Mucosa of rectum (tissue), 2 donors: ENCODE measurements at regions not wholly inside any gene's neighbourhood (a gene's known extent, or its start where the extent isn't known, plus 50 kb on each side); places are given as distances from the start of the nearest gene placed in this dataset.

Experiments used
- H3K27ac ChIP-seq, 2 donors: one replicate each; pipeline ENCODE4 v1.7.0; 2013; ENCODE audit warnings: inconsistent platforms in 2 of 2, low read depth in 2 of 2, low read length in 2 of 2
- H3K27me3 ChIP-seq, 2 donors: one replicate each; pipeline ENCODE4 v1.7.0; 2013; ENCODE audit warnings: low read length in 2 of 2; ENCODE audit not compliant: control insufficient read depth in 2 of 2, insufficient read depth in 2 of 2
- H3K36me3 ChIP-seq, 2 donors: one replicate each; pipeline ENCODE4 v1.7.0; 2013; ENCODE audit warnings: low read length in 2 of 2; ENCODE audit not compliant: control insufficient read depth in 2 of 2, insufficient read depth in 2 of 2
- H3K4me1 ChIP-seq, 2 donors: one replicate each; pipeline ENCODE4 v1.7.0; 2013; ENCODE audit warnings: low read length in 2 of 2, mild to moderate bottlenecking in 1 of 2; ENCODE audit not compliant: control insufficient read depth in 2 of 2, insufficient read depth in 2 of 2
- H3K4me3 ChIP-seq, 2 donors: one replicate each; pipeline ENCODE4 v1.7.0; 2013; ENCODE audit warnings: low read length in 2 of 2
- H3K9ac ChIP-seq, 2 donors: one replicate each; pipeline ENCODE4 v1.7.0; 2013; ENCODE audit warnings: low read length in 2 of 2, low read depth in 1 of 2, mild to moderate bottlenecking in 1 of 2
- H3K9me3 ChIP-seq, 2 donors: one replicate each; pipeline ENCODE4 v1.7.0; 2013; ENCODE audit warnings: low read length in 2 of 2; ENCODE audit not compliant: control insufficient read depth in 2 of 2
- donor health status: healthy.
- donor health status: Normal muscosa, but diverticular disease.

- Histone ChIP-seq H3K9ac (no peak overlapping the region), H3K36me3 (no peaks in the 10 kb centered on the region), H3K27ac (no peak overlapping the region), H3K9me3 (no peaks in the 10 kb centered on the region), H3K27me3 (no peaks in the 10 kb centered on the region), H3K4me3 (no peak overlapping the region), H3K4me1 (no peaks in the 10 kb centered on the region)
Observed at GRCh38 chr6:22142856-22143255, 154.0 kb downstream of the PRL start.

- H3K9me3 ChIP-seq = no peaks in the 10 kb centered on the region
- no peak overlapping the region for H3K4me3 ChIP-seq
- no peaks in the 10 kb centered on the region for H3K36me3 ChIP-seq
- no peaks in the 10 kb centered on the region for H3K27me3 ChIP-seq
- H3K27ac ChIP-seq = no peak overlapping the region
- H3K9ac ChIP-seq = no peak overlapping the region
- no peaks in the 10 kb centered on the region for H3K4me1 ChIP-seq
Observed at GRCh38 chr6:22145376-22145775, 151.5 kb downstream of the PRL start.

- Histone ChIP-seq H3K27ac (no peak overlapping the region), H3K4me1 (no peaks in the 10 kb centered on the region), H3K9me3 (no peaks in the 10 kb centered on the region), H3K4me3 (peak overlapping the region; percentile 56 to 58), H3K9ac (no peak overlapping the region), H3K36me3 (no peaks in the 10 kb centered on the region), H3K27me3 (no peaks in the 10 kb centered on the region)
Observed at GRCh38 chr6:22145823-22146677, 150.8 kb downstream of the PRL start.

GRCh38 chr6:22146678-22146930, 150.2 kb downstream of the PRL start:
- Histone ChIP-seq H3K27ac (peak overlapping the region in 1 of 2 donors; percentile 17), H3K4me1 (no peaks in the 10 kb centered on the region), H3K4me3 (peak overlapping the region; percentile 56 to 58), H3K9ac (peak overlapping the region in 1 of 2 donors; percentile 2), H3K36me3 (no peaks in the 10 kb centered on the region), H3K9me3 (no peaks in the 10 kb centered on the region), H3K27me3 (no peaks in the 10 kb centered on the region)

GRCh38 chr6:22146931-22147701, 149.7 kb downstream of the PRL start:
- Histone ChIP-seq H3K27ac (peak overlapping the region in 1 of 2 donors; percentile 17), H3K27me3 (no peaks in the 10 kb centered on the region), H3K9me3 (no peaks in the 10 kb centered on the region), H3K36me3 (no peaks in the 10 kb centered on the region), H3K4me3 (peak overlapping the region; percentile 56 to 58), H3K4me1 (no peaks in the 10 kb centered on the region), H3K9ac (peak overlapping the region; percentile 2 to 9)

GRCh38 chr6:22147921-22148776, 148.7 kb downstream of the PRL start:
- Histone ChIP-seq H3K9me3 (no peaks in the 10 kb centered on the region), H3K9ac (no peak overlapping the region), H3K27ac (no peak overlapping the region), H3K36me3 (no peaks in the 10 kb centered on the region), H3K4me1 (no peaks in the 10 kb centered on the region), H3K4me3 (peak overlapping the region in 1 of 2 donors; percentile 4), H3K27me3 (no peaks in the 10 kb centered on the region)

GRCh38 chr6:22149096-22149495, 147.7 kb downstream of the PRL start:
- H3K9me3 ChIP-seq = no peaks in the 10 kb centered on the region
- no peaks in the 10 kb centered on the region for H3K36me3 ChIP-seq
- no peaks in the 10 kb centered on the region for H3K4me1 ChIP-seq
- no peak overlapping the region for H3K9ac ChIP-seq
- H3K27me3 ChIP-seq = no peaks in the 10 kb centered on the region
- H3K27ac ChIP-seq = no peak overlapping the region
- H3K4me3 ChIP-seq = no peak overlapping the region

GRCh38 chr6:22149501-22150367, 147.1 kb downstream of the PRL start:
- no peaks in the 10 kb centered on the region for H3K27me3 ChIP-seq
- no peak overlapping the region for H3K27ac ChIP-seq
- no peaks in the 10 kb centered on the region for H3K4me1 ChIP-seq
- H3K9ac ChIP-seq = no peak overlapping the region
- H3K36me3 ChIP-seq = no peaks in the 10 kb centered on the region
- no peaks in the 10 kb centered on the region for H3K9me3 ChIP-seq
- H3K4me3 ChIP-seq = no peak overlapping the region

GRCh38 chr6:22150368-22151035, 146.3 kb downstream of the PRL start:
- H3K27ac ChIP-seq = no peak overlapping the region
- H3K36me3 ChIP-seq = no peaks in the 10 kb centered on the region
- no peak overlapping the region for H3K9ac ChIP-seq
- no peaks in the 10 kb centered on the region for H3K27me3 ChIP-seq
- H3K4me1 ChIP-seq = no peaks in the 10 kb centered on the region
- no peak overlapping the region for H3K4me3 ChIP-seq
- H3K9me3 ChIP-seq = no peaks in the 10 kb centered on the region
